Smooth muscle cell (in vitro differentiated cells): ENCODE measurements at regions not wholly inside any gene's neighbourhood (a gene's known extent, or its start where the extent isn't known, plus 50 kb on each side); places are given as distances from the start of the nearest gene placed in this dataset.

ENCODE experiments used
- DNase-seq: peaks from one replicate; lab custom pipeline; 2025; ENCODE audit not compliant: unreplicated experiment; lab: John Stamatoyannopoulos, UW
- H2AFZ ChIP-seq: fragments of 200-600 bp; sonication (generic); 2 replicates; pipeline ENCODE4 v1.6.0; 2016; ENCODE audit warnings: antibody characterized with exemption, low read depth, mild to moderate bottlenecking
- H3F3A ChIP-seq: fragments of 200-600 bp; sonication (generic); 2 replicates; pipeline ENCODE4 v1.6.0; 2017; ENCODE audit warnings: antibody characterized with exemption, low read depth
- H3K27ac ChIP-seq: fragments of 200-600 bp; sonication (generic); 2 replicates; pipeline ENCODE4 v1.5.1; 2016; ENCODE audit warnings: low read depth, mild to moderate bottlenecking
- H3K27me3 ChIP-seq: fragments of 200-600 bp; sonication (generic); 2 replicates; pipeline ENCODE4 v1.6.1; 2016; ENCODE audit warnings: low read depth, mild to moderate bottlenecking
- H3K36me3 ChIP-seq: fragments of 200-600 bp; sonication (generic); 2 replicates; pipeline ENCODE4 v1.5.1; 2016; ENCODE audit warnings: low read depth
- H3K4me1 ChIP-seq: fragments of 200-600 bp; sonication (generic); 2 replicates; pipeline ENCODE4 v1.5.1; 2016; ENCODE audit warnings: low read depth
- H3K4me2 ChIP-seq: fragments of 200-600 bp; sonication (generic); 2 replicates; pipeline ENCODE4 v1.6.0; 2016; ENCODE audit warnings: mild to moderate bottlenecking
- H3K4me3 ChIP-seq: fragments of 200-600 bp; sonication (generic); 2 replicates; pipeline ENCODE4 v1.5.1; 2016; ENCODE audit warnings: mild to moderate bottlenecking
- H3K79me2 ChIP-seq: fragments of 200-600 bp; sonication (generic); 2 replicates; pipeline ENCODE4 v1.6.0; 2016; ENCODE audit warnings: low read depth, mild to moderate bottlenecking
- H3K9ac ChIP-seq: fragments of 200-600 bp; sonication (generic); 2 replicates; pipeline ENCODE4 v1.6.0; 2016; ENCODE audit warnings: low read depth
- H3K9me3 ChIP-seq: fragments of 200-600 bp; sonication (generic); replicated peaks from 2 replicates; pipeline ENCODE4 v1.5.1; 2016; ENCODE audit warnings: low read depth
- H4K20me1 ChIP-seq: fragments of 200-600 bp; sonication (generic); 2 replicates; pipeline ENCODE4 v1.6.0; 2016; ENCODE audit warnings: low read depth
- WGBS: methylation state at CpG from one replicate; pipeline ENCODE4 v1.1.7; 2016; ENCODE audit warnings: low lambda C conversion rate; 5-methylcytosine and 5-hydroxymethylcytosine counted together
- TF ChIP-seq, protein P1 (sequence below): fragments of 200-600 bp; sonication (generic); IDR thresholded peaks from 2 replicates; pipeline ENCODE4 v1.5.1; 2017; ENCODE audit warnings: borderline replicate concordance, mild to moderate bottlenecking, antibody characterized with exemption; ENCODE audit not compliant: insufficient read depth, poor library complexity, severe bottlenecking

DNA sequence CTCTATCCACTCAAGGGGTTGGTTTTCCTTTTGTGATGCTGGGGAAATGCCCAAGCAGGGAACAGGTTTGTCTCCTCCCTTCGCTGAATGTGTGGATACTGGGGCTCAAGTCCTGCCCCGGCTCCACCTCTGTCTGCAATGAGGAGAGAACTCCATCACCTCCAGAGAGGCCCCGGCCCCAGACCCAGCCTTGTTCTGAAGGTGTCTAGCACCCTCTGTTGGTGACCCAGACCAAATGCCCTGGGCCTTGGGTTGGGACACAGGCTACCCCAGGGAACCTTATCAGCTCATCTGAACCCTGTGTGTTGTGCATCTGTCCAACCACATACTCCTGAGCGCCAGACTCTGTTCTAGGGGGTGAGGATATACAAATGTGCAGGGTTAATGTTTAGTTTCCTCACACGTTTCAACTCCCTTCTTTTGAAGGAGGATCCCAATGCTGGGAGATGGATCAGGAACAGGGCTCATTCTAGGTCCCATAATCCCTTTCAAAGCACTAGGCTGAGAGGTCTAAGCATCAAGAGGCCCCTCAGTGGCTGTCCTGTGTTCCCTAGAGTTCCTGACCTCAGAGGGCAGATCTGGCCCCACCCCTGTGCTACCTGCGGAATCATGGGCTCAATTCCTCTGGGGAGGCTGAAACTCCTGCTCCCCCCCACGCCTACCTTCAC is 112.5 kb upstream of the SLC7A1 start:
- Histone ChIP-seq H2AFZ (no peak overlapping the region), H3F3A (peaks cover 21% of the 10 kb centered on the region), H3K36me3 (no peaks in the 10 kb centered on the region), H3K27ac (no peak overlapping the region), H3K9me3 (no peaks in the 10 kb centered on the region), H3K27me3 (no peaks in the 10 kb centered on the region), H3K79me2 (no peaks in the 10 kb centered on the region), H3K4me3 (no peak overlapping the region), H4K20me1 (no peaks in the 10 kb centered on the region), H3K9ac (no peak overlapping the region), H3K4me1 (no peaks in the 10 kb centered on the region), H3K4me2 (no peak overlapping the region)
- TF ChIP-seq, protein P1, sequence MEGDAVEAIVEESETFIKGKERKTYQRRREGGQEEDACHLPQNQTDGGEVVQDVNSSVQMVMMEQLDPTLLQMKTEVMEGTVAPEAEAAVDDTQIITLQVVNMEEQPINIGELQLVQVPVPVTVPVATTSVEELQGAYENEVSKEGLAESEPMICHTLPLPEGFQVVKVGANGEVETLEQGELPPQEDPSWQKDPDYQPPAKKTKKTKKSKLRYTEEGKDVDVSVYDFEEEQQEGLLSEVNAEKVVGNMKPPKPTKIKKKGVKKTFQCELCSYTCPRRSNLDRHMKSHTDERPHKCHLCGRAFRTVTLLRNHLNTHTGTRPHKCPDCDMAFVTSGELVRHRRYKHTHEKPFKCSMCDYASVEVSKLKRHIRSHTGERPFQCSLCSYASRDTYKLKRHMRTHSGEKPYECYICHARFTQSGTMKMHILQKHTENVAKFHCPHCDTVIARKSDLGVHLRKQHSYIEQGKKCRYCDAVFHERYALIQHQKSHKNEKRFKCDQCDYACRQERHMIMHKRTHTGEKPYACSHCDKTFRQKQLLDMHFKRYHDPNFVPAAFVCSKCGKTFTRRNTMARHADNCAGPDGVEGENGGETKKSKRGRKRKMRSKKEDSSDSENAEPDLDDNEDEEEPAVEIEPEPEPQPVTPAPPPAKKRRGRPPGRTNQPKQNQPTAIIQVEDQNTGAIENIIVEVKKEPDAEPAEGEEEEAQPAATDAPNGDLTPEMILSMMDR: peak; percentile 52
- DNase-seq: no peak
- WGBS: 56% methylated on average over 7 of the region's 7 CpGs

DNA sequence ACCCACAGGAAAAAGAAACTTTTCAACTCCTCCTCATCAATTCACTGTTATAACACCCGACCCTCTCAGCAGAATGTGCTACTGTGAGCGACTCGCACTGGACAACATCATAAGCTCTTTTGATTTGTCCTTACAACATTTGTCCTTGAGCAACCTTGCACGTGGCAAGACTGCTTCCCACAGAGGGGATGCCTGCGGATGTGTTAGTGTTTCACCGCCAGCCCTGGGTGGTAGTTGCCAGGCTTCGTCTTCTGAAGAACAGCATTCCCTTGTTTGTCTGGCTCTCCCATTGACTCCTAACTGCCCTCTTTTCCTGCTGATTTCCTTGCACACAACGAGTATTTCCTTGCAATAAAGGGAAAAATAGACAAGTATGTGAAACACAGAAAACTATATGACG is 111.4 kb upstream of the SLC7A1 start:
- Histone ChIP-seq H3K9me3 (no peaks in the 10 kb centered on the region), H3K27me3 (no peaks in the 10 kb centered on the region), H3K36me3 (no peaks in the 10 kb centered on the region), H3K4me3 (no peak overlapping the region), H3K4me1 (peaks cover 6% of the 10 kb centered on the region), H4K20me1 (no peaks in the 10 kb centered on the region), H3K27ac (no peak overlapping the region), H3K9ac (no peak overlapping the region), H3F3A (peaks cover 23% of the 10 kb centered on the region), H3K4me2 (no peak overlapping the region), H3K79me2 (no peaks in the 10 kb centered on the region), H2AFZ (no peak overlapping the region)
- TF ChIP-seq, protein P1: no peak
- 74% methylated on average over 9 of the region's 9 CpGs for WGBS
- DNase-seq: no peak

DNA sequence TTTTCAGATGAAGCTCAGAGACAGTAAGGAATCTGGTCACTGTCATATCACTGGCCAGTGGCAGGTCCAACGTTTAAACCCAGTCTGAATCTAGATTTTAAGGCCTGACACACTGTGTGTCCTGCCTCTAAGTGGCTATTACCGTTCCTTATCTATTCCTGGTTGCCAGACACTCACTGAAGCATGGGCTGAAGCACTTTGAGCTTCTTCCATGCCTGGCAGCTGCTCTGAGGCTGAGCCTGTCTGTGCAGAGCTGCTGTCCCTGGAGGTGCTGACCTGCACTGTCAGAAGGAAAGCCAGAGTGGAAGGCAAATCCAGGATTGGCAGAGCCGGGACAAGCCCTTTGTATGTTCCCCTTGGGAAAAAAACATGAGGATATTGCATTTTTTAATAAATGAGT is 109.2 kb upstream of the SLC7A1 start:
- Histone ChIP-seq H3K9me3 (no peaks in the 10 kb centered on the region), H3K27me3 (no peaks in the 10 kb centered on the region), H3K9ac (no peak overlapping the region), H4K20me1 (no peaks in the 10 kb centered on the region), H3K4me1 (peaks cover 6% of the 10 kb centered on the region), H2AFZ (no peak overlapping the region), H3K79me2 (no peaks in the 10 kb centered on the region), H3K27ac (peak overlapping the region; percentile 20), H3K4me3 (no peak overlapping the region), H3K4me2 (no peak overlapping the region), H3K36me3 (no peaks in the 10 kb centered on the region), H3F3A (peaks cover 26% of the 10 kb centered on the region)
- no peak for DNase-seq
- TF ChIP-seq, protein P1: no peak
- 8% methylated on average over 3 of the region's 3 CpGs for WGBS

DNA sequence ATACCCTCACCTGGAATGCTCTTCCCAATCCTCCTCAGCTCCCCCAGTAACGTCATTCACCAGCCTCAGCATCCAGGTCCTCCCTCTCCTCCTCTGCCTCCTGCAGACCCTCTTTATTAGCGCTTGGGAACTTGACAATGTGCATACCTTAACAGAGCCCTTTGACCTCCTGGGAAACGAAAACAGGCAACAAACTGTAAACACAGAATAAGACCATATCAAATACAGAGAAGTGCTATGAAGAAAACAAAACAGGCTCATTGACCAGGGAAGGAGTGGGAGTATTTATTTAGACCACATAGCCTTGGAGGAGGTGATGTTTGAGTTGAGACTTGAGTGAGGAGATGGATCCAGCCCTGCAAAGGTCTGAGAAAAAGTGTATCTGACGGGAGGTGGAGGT is 107.9 kb upstream of the SLC7A1 start:
- H3K36me3 ChIP-seq: no peaks in the 10 kb centered on the region
- H3K4me1 ChIP-seq: peaks cover 6% of the 10 kb centered on the region
- no peak overlapping the region for H3K4me3 ChIP-seq
- H3K9ac ChIP-seq: no peak overlapping the region
- no peak overlapping the region for H2AFZ ChIP-seq
- no peaks in the 10 kb centered on the region for H4K20me1 ChIP-seq
- no peak for DNase-seq
- 53% methylated on average over 4 of the region's 4 CpGs for WGBS
- H3K27ac ChIP-seq: peak overlapping the region; percentile 48
- peaks cover 26% of the 10 kb centered on the region for H3F3A ChIP-seq
- no peaks in the 10 kb centered on the region for H3K27me3 ChIP-seq
- H3K79me2 ChIP-seq: no peaks in the 10 kb centered on the region
- TF ChIP-seq, protein P1: no peak
- H3K9me3 ChIP-seq: no peaks in the 10 kb centered on the region
- no peak overlapping the region for H3K4me2 ChIP-seq
